ENCODE measurements at regions not wholly inside any gene's neighbourhood (a gene's known extent, or its start where the extent isn't known, plus 50 kb on each side); places are given as distances from the start of the nearest gene placed in this dataset.

DNA sequence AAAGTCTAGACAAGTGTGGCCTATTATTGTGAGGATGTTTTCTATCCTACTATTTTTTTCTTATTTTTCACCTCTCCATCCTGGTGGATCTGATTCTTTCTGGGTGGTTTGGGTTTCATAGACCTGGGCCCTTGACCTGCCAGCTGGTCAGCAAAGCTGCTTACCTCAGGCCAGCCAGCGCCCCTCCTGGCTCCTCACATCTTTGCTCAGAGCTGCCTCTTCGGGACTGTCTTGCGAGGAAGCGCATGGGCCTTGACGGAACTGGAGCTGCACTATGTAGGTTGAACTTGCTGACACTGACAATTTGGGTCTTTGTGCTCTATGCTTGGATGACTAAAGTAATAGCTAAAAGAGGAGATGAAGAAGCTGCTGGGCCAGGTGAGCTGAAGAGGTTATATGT lies 138.5 kb upstream of the SYT6 start:
- Histone ChIP-seq H3K4me1 (no peaks in the 10 kb centered on the region), H3K27me3 (no peaks in the 10 kb centered on the region), H3K9me3 (no peaks in the 10 kb centered on the region), H3K36me3 (no peaks in the 10 kb centered on the region), H3K4me3 (no peak overlapping the region), H3K27ac (no peak overlapping the region)
- in situ Hi-C loops (cut with MboI; ENCODE audit: low pct_ligation_motif_present in 1 of 4, low pct_unique_long_range_greater_than_20kb in 1 of 4, low sequenced_read_pairs in 3 of 4) (loop anchor here in 3 of 4 donors (25.0 kb wide), 1 partner anchor 455 kb away; no protein-coding TSS in a partner anchor), intact Hi-C loops (cut with DNase I; ENCODE audit: low total_unique reads) (no loop called here)
- no peak for DNase-seq
- no peak for TF ChIP-seq POLR2A (IDR thresholded peaks at IDR 0.05)
- TF ChIP-seq EP300 (IDR thresholded peaks at IDR 0.05; ENCODE audit: low read depth): no peak
- TF ChIP-seq, protein P1, sequence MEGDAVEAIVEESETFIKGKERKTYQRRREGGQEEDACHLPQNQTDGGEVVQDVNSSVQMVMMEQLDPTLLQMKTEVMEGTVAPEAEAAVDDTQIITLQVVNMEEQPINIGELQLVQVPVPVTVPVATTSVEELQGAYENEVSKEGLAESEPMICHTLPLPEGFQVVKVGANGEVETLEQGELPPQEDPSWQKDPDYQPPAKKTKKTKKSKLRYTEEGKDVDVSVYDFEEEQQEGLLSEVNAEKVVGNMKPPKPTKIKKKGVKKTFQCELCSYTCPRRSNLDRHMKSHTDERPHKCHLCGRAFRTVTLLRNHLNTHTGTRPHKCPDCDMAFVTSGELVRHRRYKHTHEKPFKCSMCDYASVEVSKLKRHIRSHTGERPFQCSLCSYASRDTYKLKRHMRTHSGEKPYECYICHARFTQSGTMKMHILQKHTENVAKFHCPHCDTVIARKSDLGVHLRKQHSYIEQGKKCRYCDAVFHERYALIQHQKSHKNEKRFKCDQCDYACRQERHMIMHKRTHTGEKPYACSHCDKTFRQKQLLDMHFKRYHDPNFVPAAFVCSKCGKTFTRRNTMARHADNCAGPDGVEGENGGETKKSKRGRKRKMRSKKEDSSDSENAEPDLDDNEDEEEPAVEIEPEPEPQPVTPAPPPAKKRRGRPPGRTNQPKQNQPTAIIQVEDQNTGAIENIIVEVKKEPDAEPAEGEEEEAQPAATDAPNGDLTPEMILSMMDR (IDR thresholded peaks at IDR 0.05): no peak
- no peak for TF ChIP-seq POLR2AphosphoS5 (IDR thresholded peaks at IDR 0.05)
- WGBS, 2 donors (ENCODE audit: low coverage in 1 of 2): 97% methylated on average over 5 of the region's 5 CpGs; no CpG with 5 or more reads in 1 of the 2 donors

DNA sequence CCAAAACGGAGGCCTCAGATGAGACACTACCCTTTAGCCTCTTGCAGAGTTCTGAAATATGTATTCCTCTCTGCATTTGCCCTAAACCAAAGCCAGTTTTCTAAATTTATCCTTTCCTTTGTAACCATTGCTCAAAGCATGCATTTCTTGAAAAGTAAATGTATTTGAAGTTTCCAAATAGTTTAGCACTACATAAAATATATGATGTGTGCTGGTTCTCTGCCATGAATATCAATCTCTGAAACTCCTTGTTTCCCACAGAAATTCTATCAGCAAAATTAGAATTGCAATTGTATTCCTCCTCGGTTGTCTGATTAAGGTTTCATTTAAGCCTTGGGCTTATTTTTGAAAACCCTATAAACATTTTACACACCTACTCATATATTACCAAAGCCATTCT lies 137.1 kb upstream of the SYT6 start:
- Histone ChIP-seq H3K4me3 (no peak overlapping the region), H3K27me3 (no peaks in the 10 kb centered on the region), H3K9me3 (no peaks in the 10 kb centered on the region), H3K27ac (no peak overlapping the region), H3K36me3 (no peaks in the 10 kb centered on the region), H3K4me1 (no peaks in the 10 kb centered on the region)
- WGBS, 2 donors (ENCODE audit: low coverage in 1 of 2): 74% methylated on average over 2 of the region's 2 CpGs
- TF ChIP-seq POLR2AphosphoS5 (IDR thresholded peaks at IDR 0.05) (no peak), POLR2A (IDR thresholded peaks at IDR 0.05) (no peak), EP300 (IDR thresholded peaks at IDR 0.05; ENCODE audit: low read depth) (no peak)
- TF ChIP-seq, protein P1 (IDR thresholded peaks at IDR 0.05): no peak
- DNase-seq: no peak
- in situ Hi-C loops (cut with MboI; ENCODE audit: low pct_ligation_motif_present in 1 of 4, low pct_unique_long_range_greater_than_20kb in 1 of 4, low sequenced_read_pairs in 3 of 4): loop anchor here in 3 of 4 donors (25.0 kb wide), 1 partner anchor 453 kb away; no protein-coding TSS in a partner anchor
- intact Hi-C loops (cut with DNase I; ENCODE audit: low total_unique reads): no loop called here

DNA sequence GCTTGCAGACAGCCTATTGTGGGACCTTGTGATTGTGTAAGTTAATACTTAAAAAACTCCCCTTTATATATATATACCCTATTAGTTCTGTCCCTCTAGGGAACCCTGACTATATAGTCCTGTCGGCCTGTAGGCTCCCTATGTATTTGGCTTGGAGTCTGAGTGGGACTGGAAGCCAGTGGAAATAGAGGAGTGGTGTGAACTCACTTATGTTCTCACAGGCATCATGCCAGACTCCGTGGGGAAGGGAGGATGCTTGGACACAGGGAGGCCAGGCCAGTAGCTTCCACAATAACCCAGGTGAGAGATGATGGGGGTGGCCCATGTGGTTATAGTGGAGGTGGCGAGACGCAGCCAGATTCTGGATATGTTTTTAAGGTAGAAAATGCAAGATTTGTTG lies 136.7 kb upstream of the SYT6 start:
- in situ Hi-C loops (cut with MboI; ENCODE audit: low pct_ligation_motif_present in 1 of 4, low pct_unique_long_range_greater_than_20kb in 1 of 4, low sequenced_read_pairs in 3 of 4): loop anchor here in 3 of 4 donors (25.0 kb wide), 1 partner anchor 453 kb away; no protein-coding TSS in a partner anchor
- no peak overlapping the region for H3K27ac ChIP-seq
- no peak for DNase-seq
- no peaks in the 10 kb centered on the region for H3K4me1 ChIP-seq
- H3K4me3 ChIP-seq: no peak overlapping the region
- 63 to 80% methylated on average over 3 to 4 of the region's 4 CpGs for WGBS, 2 donors (ENCODE audit: low coverage in 1 of 2)
- TF ChIP-seq, protein P1 (IDR thresholded peaks at IDR 0.05): no peak
- no peak for TF ChIP-seq EP300 (IDR thresholded peaks at IDR 0.05; ENCODE audit: low read depth)
- no peak for TF ChIP-seq POLR2A (IDR thresholded peaks at IDR 0.05)
- TF ChIP-seq POLR2AphosphoS5 (IDR thresholded peaks at IDR 0.05): no peak
- no peaks in the 10 kb centered on the region for H3K27me3 ChIP-seq
- no peaks in the 10 kb centered on the region for H3K9me3 ChIP-seq
- no peaks in the 10 kb centered on the region for H3K36me3 ChIP-seq
- intact Hi-C loops (cut with DNase I; ENCODE audit: low total_unique reads): no loop called here

DNA sequence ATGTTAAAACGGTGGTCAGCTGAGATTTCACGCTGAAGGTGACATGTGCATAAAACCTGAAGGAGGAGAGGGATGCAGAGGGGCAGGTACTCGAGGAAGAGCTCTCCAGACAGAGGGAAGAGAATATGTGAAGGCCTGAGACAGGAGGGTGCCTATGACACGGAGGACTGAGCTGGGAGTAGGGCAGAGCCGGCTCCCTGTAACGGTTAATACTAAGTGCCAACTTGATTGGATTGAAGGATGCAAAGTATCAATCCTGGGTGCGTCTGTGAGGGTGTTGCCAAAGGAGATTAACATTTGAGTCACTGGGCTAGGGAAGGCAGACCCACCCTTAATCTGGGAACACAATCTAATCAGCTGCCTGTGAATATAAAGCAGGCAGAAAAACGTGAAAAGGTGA lies 136.2 kb upstream of the SYT6 start:
- WGBS, 2 donors (ENCODE audit: low coverage in 1 of 2): 67 to 76% methylated on average over 7 to 8 of the region's 8 CpGs
- in situ Hi-C loops (cut with MboI; ENCODE audit: low pct_ligation_motif_present in 1 of 4, low pct_unique_long_range_greater_than_20kb in 1 of 4, low sequenced_read_pairs in 3 of 4): loop anchor here in 3 of 4 donors (10.0 to 25.0 kb wide), 2 partner anchors 315 to 453 kb away; partner anchors contain the start of gene OLFML3 (in 2 of the 3)

More for the DNA sequence above, 136.2 kb upstream of the SYT6 start:
- Histone ChIP-seq H3K27me3 (no peaks in the 10 kb centered on the region), H3K4me3 (no peak overlapping the region), H3K4me1 (no peaks in the 10 kb centered on the region), H3K9me3 (no peaks in the 10 kb centered on the region), H3K27ac (no peak overlapping the region), H3K36me3 (no peaks in the 10 kb centered on the region)
- no peak for DNase-seq
- TF ChIP-seq POLR2A (IDR thresholded peaks at IDR 0.05) (no peak), POLR2AphosphoS5 (IDR thresholded peaks at IDR 0.05) (no peak), EP300 (IDR thresholded peaks at IDR 0.05; ENCODE audit: low read depth) (no peak)
- TF ChIP-seq, protein P1 (IDR thresholded peaks at IDR 0.05): no peak
- intact Hi-C loops (cut with DNase I; ENCODE audit: low total_unique reads): no loop called here

Measured in transverse colon (tissue), 4 donors.